CD14-positive monocyte (primary cell): ENCODE measurements at regions not wholly inside any gene's neighbourhood (a gene's known extent, or its start where the extent isn't known, plus 50 kb on each side); places are given as distances from the start of the nearest gene placed in this dataset.

Experiments
- DNase-seq, 3 donors: peaks; one replicate each; pipeline ENCODE4 v3.0.0-alpha.2; 2011 to 2022
- H2AFZ ChIP-seq: 2 replicates; pipeline ENCODE4 v1.6.0; 2012; ENCODE audit warnings: mild to moderate bottlenecking, low read depth, low read length, inconsistent platforms; ENCODE audit not compliant: insufficient read depth, poor library complexity, severe bottlenecking
- H3K27ac ChIP-seq, 2 donors: 1 replicate in 1 of 2; 2 replicates in 1 of 2; pipeline ENCODE4 v1.5.1; 2012 to 2013; ENCODE audit warnings: low read length in 2 of 2, control low read depth in 1 of 2, inconsistent platforms in 1 of 2, low read depth in 1 of 2, mild to moderate bottlenecking in 1 of 2
- H3K27me3 ChIP-seq, 2 donors: one replicate each; pipeline versions ENCODE4 v1.6.0 to v1.6.1; 2011 to 2013; ENCODE audit warnings: low read length in 2 of 2; ENCODE audit not compliant: control insufficient read depth in 2 of 2, insufficient read depth in 2 of 2
- H3K36me3 ChIP-seq, 2 donors: replicated peaks in 1 of 2; 1 replicate in 1 of 2; 2 replicates in 1 of 2; pipeline versions ENCODE4 v1.5.1 to v1.6.1; 2012 to 2013; ENCODE audit warnings: low read length in 2 of 2, control low read depth in 1 of 2, inconsistent platforms in 1 of 2, mild to moderate bottlenecking in 1 of 2; ENCODE audit not compliant: insufficient read depth in 2 of 2, control insufficient read depth in 1 of 2
- H3K4me1 ChIP-seq, 2 donors: 1 replicate in 1 of 2; 2 replicates in 1 of 2; pipeline versions ENCODE4 v1.5.1 to v1.6.1; 2012 to 2013; ENCODE audit warnings: low read length in 2 of 2, control low read depth in 1 of 2, inconsistent platforms in 1 of 2, mild to moderate bottlenecking in 1 of 2, moderate library complexity in 1 of 2; ENCODE audit not compliant: insufficient read depth in 2 of 2, control insufficient read depth in 1 of 2
- H3K4me2 ChIP-seq: replicated peaks from 2 replicates; pipeline ENCODE3; 2012; ENCODE audit warnings: low read length, moderate library complexity, mild to moderate bottlenecking; ENCODE audit not compliant: poor library complexity, severe bottlenecking; ENCODE audit errors: extremely low read depth
- H3K4me3 ChIP-seq, 3 experiments: fragments of 200-600 bp in 1 of 3; sonication (generic) in 1 of 3; replicated peaks in 1 of 3; 1 replicate in 2 of 3; 2 replicates in 1 of 3; pipeline ENCODE4 v1.5.1; 2011 to 2013; ENCODE audit warnings: low read length in 3 of 3, mild to moderate bottlenecking in 3 of 3, control low read depth in 2 of 3, low read depth in 2 of 3, inconsistent platforms in 1 of 3, moderate library complexity in 1 of 3
- H3K79me2 ChIP-seq: 2 replicates; pipeline ENCODE4 v1.6.0; 2012; ENCODE audit warnings: mild to moderate bottlenecking, control low read depth, inconsistent platforms, low read length, moderate library complexity; ENCODE audit not compliant: insufficient read depth
- H3K9ac ChIP-seq: 2 replicates; pipeline ENCODE4 v1.6.0; 2017; ENCODE audit warnings: low read length, mild to moderate bottlenecking; ENCODE audit not compliant: insufficient read depth, poor library complexity, severe bottlenecking
- H3K9me3 ChIP-seq, 2 donors: replicated peaks in 1 of 2; 1 replicate in 1 of 2; 2 replicates in 1 of 2; pipeline versions ENCODE4 v1.5.1 to v1.6.1; 2012 to 2013; ENCODE audit warnings: low read length in 2 of 2, control low read depth in 1 of 2; ENCODE audit not compliant: control insufficient read depth in 1 of 2, insufficient read depth in 1 of 2
- H4K20me1 ChIP-seq: 2 replicates; pipeline ENCODE4 v1.6.0; 2012; ENCODE audit warnings: mild to moderate bottlenecking, low read length, control low read depth, moderate library complexity; ENCODE audit not compliant: insufficient read depth
- H3K27ac Mint-ChIP-seq, 7 donors: one replicate each; pipeline ENCODE4 v1.8.0; 2020; ENCODE audit warnings: mild to moderate bottlenecking in 7 of 7, mixed read lengths in 7 of 7, moderate library complexity in 6 of 7, inconsistent platforms in 2 of 7
- H3K27me3 Mint-ChIP-seq, 3 donors: one replicate each; pipeline ENCODE4 v1.8.0; 2021 to 2022; ENCODE audit warnings: low read depth in 3 of 3, mild to moderate bottlenecking in 3 of 3, mixed read lengths in 3 of 3, moderate library complexity in 3 of 3, inconsistent platforms in 1 of 3
- H3K36me3 Mint-ChIP-seq, 2 donors: one replicate each; pipeline ENCODE4 v1.8.0; 2020; ENCODE audit warnings: mixed read lengths in 2 of 2, inconsistent platforms in 1 of 2, mild to moderate bottlenecking in 1 of 2
- H3K4me1 Mint-ChIP-seq: one replicate; pipeline ENCODE4 v1.8.0; 2020; ENCODE audit warnings: mild to moderate bottlenecking, mixed read lengths
- H3K4me3 Mint-ChIP-seq, 2 donors: one replicate each; pipeline ENCODE4 v1.8.0; 2020; ENCODE audit warnings: mild to moderate bottlenecking in 2 of 2, mixed read lengths in 2 of 2, moderate library complexity in 1 of 2
- H3K9me3 Mint-ChIP-seq, 7 donors: one replicate each; pipeline ENCODE4 v1.8.0; 2020 to 2022; ENCODE audit warnings: mixed read lengths in 7 of 7, mild to moderate bottlenecking in 6 of 7, moderate library complexity in 6 of 7, inconsistent platforms in 2 of 7
- WGBS: methylation state at CpG from one replicate; pipeline ENCODE4 v1.1.5; 2013; ENCODE audit warnings: missing lambda C conversion rate; ENCODE audit not compliant: insufficient coverage; 5-methylcytosine and 5-hydroxymethylcytosine counted together
- intact Hi-C, 2 donors: fragments of 100-400 bp; cut with micrococcal nuclease; formaldehyde crosslinking; loops; one replicate each; pipeline versions ENCODE4 v1.15.0 to v1.15.1; 2023
- TF ChIP-seq, protein P1 (sequence below): fragments of 200-600 bp; IDR thresholded peaks from one replicate; pipeline ENCODE4 v1.8.0; 2022; ENCODE audit warnings: antibody characterized with exemption, mild to moderate bottlenecking

- no peaks in the 10 kb centered on the region for H3K4me1 ChIP-seq
- no peak overlapping the region for H3K4me3 ChIP-seq
- Mint-ChIP-seq H3K27me3 (no peaks in the 10 kb centered on the region), H3K9me3 (peaks cover 0 to 11% (median 3%) of the 10 kb centered on the region in 7 donors), H3K36me3 (no peaks in the 10 kb centered on the region), H3K27ac (no peak overlapping the region), H3K4me3 (no peak overlapping the region), H3K4me1 (no peaks in the 10 kb centered on the region)
- no peak for DNase-seq
- no peak overlapping the region for H3K9ac ChIP-seq
- H3K9me3 ChIP-seq: peaks cover 6 to 8% of the 10 kb centered on the region in 2 donors
- no peak overlapping the region for H3K27ac ChIP-seq
- intact Hi-C loops: no loop called here
- TF ChIP-seq, protein P1, sequence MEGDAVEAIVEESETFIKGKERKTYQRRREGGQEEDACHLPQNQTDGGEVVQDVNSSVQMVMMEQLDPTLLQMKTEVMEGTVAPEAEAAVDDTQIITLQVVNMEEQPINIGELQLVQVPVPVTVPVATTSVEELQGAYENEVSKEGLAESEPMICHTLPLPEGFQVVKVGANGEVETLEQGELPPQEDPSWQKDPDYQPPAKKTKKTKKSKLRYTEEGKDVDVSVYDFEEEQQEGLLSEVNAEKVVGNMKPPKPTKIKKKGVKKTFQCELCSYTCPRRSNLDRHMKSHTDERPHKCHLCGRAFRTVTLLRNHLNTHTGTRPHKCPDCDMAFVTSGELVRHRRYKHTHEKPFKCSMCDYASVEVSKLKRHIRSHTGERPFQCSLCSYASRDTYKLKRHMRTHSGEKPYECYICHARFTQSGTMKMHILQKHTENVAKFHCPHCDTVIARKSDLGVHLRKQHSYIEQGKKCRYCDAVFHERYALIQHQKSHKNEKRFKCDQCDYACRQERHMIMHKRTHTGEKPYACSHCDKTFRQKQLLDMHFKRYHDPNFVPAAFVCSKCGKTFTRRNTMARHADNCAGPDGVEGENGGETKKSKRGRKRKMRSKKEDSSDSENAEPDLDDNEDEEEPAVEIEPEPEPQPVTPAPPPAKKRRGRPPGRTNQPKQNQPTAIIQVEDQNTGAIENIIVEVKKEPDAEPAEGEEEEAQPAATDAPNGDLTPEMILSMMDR: no peak
- no peaks in the 10 kb centered on the region for H3K36me3 ChIP-seq
- H3K79me2 ChIP-seq: no peaks in the 10 kb centered on the region
- H3K4me2 ChIP-seq: no peak overlapping the region
- H3K27me3 ChIP-seq: no peaks in the 10 kb centered on the region
- H4K20me1 ChIP-seq: no peaks in the 10 kb centered on the region
- H2AFZ ChIP-seq: no peak overlapping the region
These were observed 1653.4 kb downstream of the SLITRK5 start for GRCh38 chr13:89324582-89324981.

DNA sequence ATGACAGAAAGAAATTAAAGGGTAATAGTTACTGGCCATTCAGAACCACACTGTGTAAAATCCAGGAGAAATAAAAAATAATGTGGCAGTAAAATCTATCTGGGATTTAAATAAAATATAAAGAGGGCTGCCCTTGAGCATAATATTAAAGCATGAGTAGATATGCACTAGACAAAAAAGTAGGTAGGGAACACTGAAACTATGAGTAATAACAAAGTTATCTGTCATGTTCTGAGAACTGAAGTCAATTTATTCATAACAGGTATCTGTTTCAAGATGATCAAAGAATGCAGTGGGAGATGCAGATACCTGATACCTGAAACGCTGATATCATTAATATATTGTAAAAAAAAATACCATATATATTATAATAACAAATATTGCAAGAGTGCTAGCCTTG, 1672.0 kb downstream of the SLITRK5 start:
- peaks cover 0 to 4% (median 0%) of the 10 kb centered on the region in 7 donors for H3K9me3 Mint-ChIP-seq
- WGBS: no CpG with 5 or more reads among the region's 1 CpG
- Histone ChIP-seq H3K36me3 (no peaks in the 10 kb centered on the region), H2AFZ (no peak overlapping the region), H3K9me3 (no peaks in the 10 kb centered on the region), H3K27ac (no peak overlapping the region), H3K79me2 (no peaks in the 10 kb centered on the region), H3K4me3 (no peak overlapping the region), H3K4me2 (no peak overlapping the region), H3K27me3 (no peaks in the 10 kb centered on the region), H3K4me1 (no peaks in the 10 kb centered on the region), H4K20me1 (no peaks in the 10 kb centered on the region), H3K9ac (no peak overlapping the region)
- intact Hi-C loops: no loop called here
- no peaks in the 10 kb centered on the region for H3K27me3 Mint-ChIP-seq
- H3K4me1 Mint-ChIP-seq: no peaks in the 10 kb centered on the region
- TF ChIP-seq, protein P1: no peak
- no peak overlapping the region for H3K27ac Mint-ChIP-seq
- H3K36me3 Mint-ChIP-seq: no peaks in the 10 kb centered on the region
- H3K4me3 Mint-ChIP-seq: no peak overlapping the region
- no peak for DNase-seq
